ENCODE measurements at regions not wholly inside any gene's neighbourhood (a gene's known extent, or its start where the extent isn't known, plus 50 kb on each side); places are given as distances from the start of the nearest gene placed in this dataset.

DNA sequence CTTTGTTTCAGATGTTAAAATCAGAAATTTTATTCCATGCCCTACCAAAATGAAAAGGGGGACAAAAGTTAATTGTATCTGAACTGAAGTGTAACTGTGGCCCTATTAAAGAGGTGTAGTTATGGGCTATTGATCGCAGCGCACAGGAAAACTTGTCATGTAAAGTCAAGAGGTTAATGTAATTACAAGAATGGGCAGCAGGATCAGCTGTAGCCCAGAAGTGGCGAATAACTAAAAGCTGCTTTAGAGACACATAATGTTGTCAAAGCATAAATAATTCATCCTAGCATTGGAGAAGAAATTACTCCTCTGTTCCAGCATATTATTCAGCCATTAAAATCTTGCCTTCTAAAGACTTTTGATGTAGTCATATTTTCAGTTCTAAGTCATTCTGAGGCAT is 211.8 kb downstream of the EPHA4 start:
- no peaks in the 10 kb centered on the region for H3K27me3 ChIP-seq (ENCODE audit: insufficient read depth, low read length, poor library complexity, severe bottlenecking)
- H3F3A ChIP-seq (ENCODE audit: low read depth): peaks cover 3% of the 10 kb centered on the region; the same call in 1 of the 2 replicates
- H4K20me1 ChIP-seq (ENCODE audit: insufficient read depth, low read length, poor library complexity, severe bottlenecking): no peaks in the 10 kb centered on the region
- H3K4me3 ChIP-seq (ENCODE audit: low read length, poor library complexity, severe bottlenecking): no peak overlapping the region
- H3K4me1 ChIP-seq (ENCODE audit: insufficient read depth, low read length, poor library complexity, severe bottlenecking): no peaks in the 10 kb centered on the region
- H3K9me2 ChIP-seq (replicated peaks; ENCODE audit: low read depth, low read length): no peaks in the 10 kb centered on the region
- no peak overlapping the region for H2AFZ ChIP-seq (ENCODE audit: low read length)
- TF ChIP-seq, protein P1, sequence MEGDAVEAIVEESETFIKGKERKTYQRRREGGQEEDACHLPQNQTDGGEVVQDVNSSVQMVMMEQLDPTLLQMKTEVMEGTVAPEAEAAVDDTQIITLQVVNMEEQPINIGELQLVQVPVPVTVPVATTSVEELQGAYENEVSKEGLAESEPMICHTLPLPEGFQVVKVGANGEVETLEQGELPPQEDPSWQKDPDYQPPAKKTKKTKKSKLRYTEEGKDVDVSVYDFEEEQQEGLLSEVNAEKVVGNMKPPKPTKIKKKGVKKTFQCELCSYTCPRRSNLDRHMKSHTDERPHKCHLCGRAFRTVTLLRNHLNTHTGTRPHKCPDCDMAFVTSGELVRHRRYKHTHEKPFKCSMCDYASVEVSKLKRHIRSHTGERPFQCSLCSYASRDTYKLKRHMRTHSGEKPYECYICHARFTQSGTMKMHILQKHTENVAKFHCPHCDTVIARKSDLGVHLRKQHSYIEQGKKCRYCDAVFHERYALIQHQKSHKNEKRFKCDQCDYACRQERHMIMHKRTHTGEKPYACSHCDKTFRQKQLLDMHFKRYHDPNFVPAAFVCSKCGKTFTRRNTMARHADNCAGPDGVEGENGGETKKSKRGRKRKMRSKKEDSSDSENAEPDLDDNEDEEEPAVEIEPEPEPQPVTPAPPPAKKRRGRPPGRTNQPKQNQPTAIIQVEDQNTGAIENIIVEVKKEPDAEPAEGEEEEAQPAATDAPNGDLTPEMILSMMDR (conservative IDR thresholded peaks at IDR 0.05; ENCODE audit: low read length): no peak
- TF ChIP-seq EZH2phosphoT487 (IDR thresholded peaks at IDR 0.05; ENCODE audit: borderline replicate concordance): no peak
- no peaks in the 10 kb centered on the region for H3K79me2 ChIP-seq (ENCODE audit: insufficient read depth, low read length)
- no peaks in the 10 kb centered on the region for H3K36me3 ChIP-seq (ENCODE audit: insufficient read depth, low read length)
- H3K9ac ChIP-seq (ENCODE audit: low read depth, low read length, poor library complexity, severe bottlenecking): no peak overlapping the region
- H3K4me2 ChIP-seq (ENCODE audit: low read depth, low read length, poor library complexity, severe bottlenecking): no peak overlapping the region
- H3K9me3 ChIP-seq (ENCODE audit: insufficient read depth, low read depth, low read length): no peaks in the 10 kb centered on the region

DNA sequence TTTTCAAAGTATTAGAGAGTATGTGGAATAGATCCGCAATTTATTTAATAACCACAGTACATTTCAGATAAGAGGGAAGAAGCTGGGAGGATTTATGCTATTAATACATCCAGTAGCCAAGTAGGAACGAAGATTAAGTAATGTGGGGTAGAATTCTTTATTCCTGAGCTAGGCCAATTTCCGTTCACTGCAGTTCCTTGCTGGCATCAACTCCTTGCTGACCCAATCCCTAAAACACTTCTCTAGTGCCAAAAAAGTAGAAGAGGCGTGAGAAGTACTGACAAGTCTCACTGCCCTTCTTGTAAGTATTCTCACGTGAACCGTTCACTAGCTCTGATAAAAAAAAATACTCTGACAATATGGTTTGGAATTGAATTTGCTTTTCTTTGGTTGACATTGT is 211.4 kb downstream of the EPHA4 start:
- Histone ChIP-seq H4K20me1 (ENCODE audit: insufficient read depth, low read length, poor library complexity, severe bottlenecking) (no peaks in the 10 kb centered on the region), H3F3A (ENCODE audit: low read depth) (peaks cover 3% of the 10 kb centered on the region; the same call in 1 of the 2 replicates), H3K4me1 (ENCODE audit: insufficient read depth, low read length, poor library complexity, severe bottlenecking) (no peaks in the 10 kb centered on the region), H2AFZ (ENCODE audit: low read length) (no peak overlapping the region), H3K4me3 (ENCODE audit: low read length, poor library complexity, severe bottlenecking) (no peak overlapping the region), H3K27me3 (ENCODE audit: insufficient read depth, low read length, poor library complexity, severe bottlenecking) (no peaks in the 10 kb centered on the region), H3K9me3 (ENCODE audit: insufficient read depth, low read depth, low read length) (no peaks in the 10 kb centered on the region), H3K9me2 (replicated peaks; ENCODE audit: low read depth, low read length) (no peaks in the 10 kb centered on the region), H3K9ac (ENCODE audit: low read depth, low read length, poor library complexity, severe bottlenecking) (no peak overlapping the region), H3K36me3 (ENCODE audit: insufficient read depth, low read length) (no peaks in the 10 kb centered on the region), H3K79me2 (ENCODE audit: insufficient read depth, low read length) (no peaks in the 10 kb centered on the region), H3K4me2 (ENCODE audit: low read depth, low read length, poor library complexity, severe bottlenecking) (no peak overlapping the region)
- TF ChIP-seq EZH2phosphoT487 (IDR thresholded peaks at IDR 0.05; ENCODE audit: borderline replicate concordance): no peak
- TF ChIP-seq, protein P1 (conservative IDR thresholded peaks at IDR 0.05; ENCODE audit: low read length): no peak

DNA sequence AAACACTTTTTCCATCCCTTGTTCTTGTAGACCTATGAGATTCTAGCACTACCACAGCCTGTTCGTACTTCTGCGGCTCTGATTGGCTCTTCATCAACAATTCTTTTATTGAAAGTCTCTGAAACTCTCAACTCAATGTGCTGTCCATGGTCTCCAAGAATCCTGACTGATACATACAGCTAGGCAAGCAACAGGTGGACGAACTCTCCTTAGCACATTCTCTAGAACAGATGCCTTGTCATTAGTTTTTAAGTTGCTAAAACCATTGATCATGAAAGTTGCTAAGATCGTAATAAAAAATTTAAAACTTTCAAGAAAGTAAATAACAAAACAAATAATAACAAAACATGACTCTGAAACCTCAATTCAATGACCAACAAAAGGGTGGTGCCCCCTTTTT is 210.5 kb downstream of the EPHA4 start:
- no peaks in the 10 kb centered on the region for H4K20me1 ChIP-seq (ENCODE audit: insufficient read depth, low read length, poor library complexity, severe bottlenecking)
- no peak overlapping the region for H3K4me3 ChIP-seq (ENCODE audit: low read length, poor library complexity, severe bottlenecking)
- no peaks in the 10 kb centered on the region for H3K36me3 ChIP-seq (ENCODE audit: insufficient read depth, low read length)
- no peak overlapping the region for H2AFZ ChIP-seq (ENCODE audit: low read length)
- TF ChIP-seq, protein P1 (conservative IDR thresholded peaks at IDR 0.05; ENCODE audit: low read length): no peak
- TF ChIP-seq EZH2phosphoT487 (IDR thresholded peaks at IDR 0.05; ENCODE audit: borderline replicate concordance): no peak
- no peaks in the 10 kb centered on the region for H3K79me2 ChIP-seq (ENCODE audit: insufficient read depth, low read length)
- no peaks in the 10 kb centered on the region for H3K9me3 ChIP-seq (ENCODE audit: insufficient read depth, low read depth, low read length)
- no peaks in the 10 kb centered on the region for H3K27me3 ChIP-seq (ENCODE audit: insufficient read depth, low read length, poor library complexity, severe bottlenecking)
- H3K4me1 ChIP-seq (ENCODE audit: insufficient read depth, low read length, poor library complexity, severe bottlenecking): no peaks in the 10 kb centered on the region
- H3K4me2 ChIP-seq (ENCODE audit: low read depth, low read length, poor library complexity, severe bottlenecking): no peak overlapping the region
- H3F3A ChIP-seq (ENCODE audit: low read depth): peaks cover 3% of the 10 kb centered on the region; the same call in 1 of the 2 replicates
- no peaks in the 10 kb centered on the region for H3K9me2 ChIP-seq (replicated peaks; ENCODE audit: low read depth, low read length)
- no peak overlapping the region for H3K9ac ChIP-seq (ENCODE audit: low read depth, low read length, poor library complexity, severe bottlenecking)

Data from Loucy (cell line).